A549 (cell line): ENCODE measurements at regions not wholly inside any gene's neighbourhood (a gene's known extent, or its start where the extent isn't known, plus 50 kb on each side); places are given as distances from the start of the nearest gene placed in this dataset.
"Not testable (repeated sequence)": the region's sequence is repeated elsewhere in the genome, so short reads cannot be mapped to it uniquely, and the experiment has no call there.

Experiments
- NFE2L2 ChIP-seq: fragments of 150-350 bp; conservative IDR thresholded peaks from 2 replicates; pipeline ENCODE4 v1.6.1; 2014; ENCODE audit warnings: low read length
- TF ChIP-seq, protein P1 (sequence below): fragments of >200 bp; sonication (Bioruptor Twin); formaldehyde crosslinking; IDR thresholded peaks from 3 replicates; pipeline ENCODE4 v1.5.1; 2016

DNA sequence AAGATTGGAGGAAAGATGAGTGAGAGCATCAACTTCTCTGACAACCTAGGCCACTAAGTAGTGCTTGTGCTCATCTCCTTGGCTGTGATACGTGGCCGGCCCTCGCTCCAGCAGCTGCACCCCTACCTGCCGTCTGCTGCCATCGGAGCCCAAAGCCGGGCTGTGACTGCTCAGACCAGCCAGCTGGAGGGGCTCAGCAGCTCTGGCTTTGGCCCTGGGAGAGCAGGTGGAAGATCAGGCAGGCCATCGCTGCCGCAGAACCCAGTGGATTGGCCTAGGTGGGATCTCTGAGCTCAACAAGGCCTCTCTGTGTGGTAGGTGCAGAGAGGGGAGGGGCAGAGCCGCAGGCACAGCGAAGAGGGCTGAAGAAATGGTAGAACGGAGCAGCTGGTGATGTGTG lies 54.3 kb upstream of the IQSEC3 start:
- not testable (repeated sequence) for TF ChIP-seq NFE2L2
- TF ChIP-seq, protein P1, sequence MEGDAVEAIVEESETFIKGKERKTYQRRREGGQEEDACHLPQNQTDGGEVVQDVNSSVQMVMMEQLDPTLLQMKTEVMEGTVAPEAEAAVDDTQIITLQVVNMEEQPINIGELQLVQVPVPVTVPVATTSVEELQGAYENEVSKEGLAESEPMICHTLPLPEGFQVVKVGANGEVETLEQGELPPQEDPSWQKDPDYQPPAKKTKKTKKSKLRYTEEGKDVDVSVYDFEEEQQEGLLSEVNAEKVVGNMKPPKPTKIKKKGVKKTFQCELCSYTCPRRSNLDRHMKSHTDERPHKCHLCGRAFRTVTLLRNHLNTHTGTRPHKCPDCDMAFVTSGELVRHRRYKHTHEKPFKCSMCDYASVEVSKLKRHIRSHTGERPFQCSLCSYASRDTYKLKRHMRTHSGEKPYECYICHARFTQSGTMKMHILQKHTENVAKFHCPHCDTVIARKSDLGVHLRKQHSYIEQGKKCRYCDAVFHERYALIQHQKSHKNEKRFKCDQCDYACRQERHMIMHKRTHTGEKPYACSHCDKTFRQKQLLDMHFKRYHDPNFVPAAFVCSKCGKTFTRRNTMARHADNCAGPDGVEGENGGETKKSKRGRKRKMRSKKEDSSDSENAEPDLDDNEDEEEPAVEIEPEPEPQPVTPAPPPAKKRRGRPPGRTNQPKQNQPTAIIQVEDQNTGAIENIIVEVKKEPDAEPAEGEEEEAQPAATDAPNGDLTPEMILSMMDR: not testable (repeated sequence)
